ENCODE measurements at regions not wholly inside any gene's neighbourhood (a gene's known extent, or its start where the extent isn't known, plus 50 kb on each side); places are given as distances from the start of the nearest gene placed in this dataset.

GRCh38 chr10:128305601-128306345 is 179.6 kb upstream of the MKI67 start:
- peaks cover 0 to 4% of the 10 kb centered on the region in 2 donors for H3K27me3 ChIP-seq (ENCODE audit: control insufficient read depth in 1 of 2, insufficient read depth in 2 of 2, low read length in 2 of 2)
- no peak overlapping the region for H3K4me3 ChIP-seq (ENCODE audit: low read depth in 1 of 2, low read length in 2 of 2)
- no peak overlapping the region for H3K9ac ChIP-seq (ENCODE audit: low read length)
- H3K27ac ChIP-seq (ENCODE audit: low read depth, low read length) = no peak overlapping the region
- no peaks in the 10 kb centered on the region for H3K9me3 ChIP-seq (ENCODE audit: low read length)
- H3K36me3 ChIP-seq (ENCODE audit: insufficient read depth, low read length) = no peaks in the 10 kb centered on the region
- H3K4me1 ChIP-seq (ENCODE audit: insufficient read depth, low read length) = no peaks in the 10 kb centered on the region

- H3K9ac ChIP-seq (ENCODE audit: low read length) = no peak overlapping the region
- peaks cover 0 to 4% of the 10 kb centered on the region in 2 donors for H3K27me3 ChIP-seq (ENCODE audit: control insufficient read depth in 1 of 2, insufficient read depth in 2 of 2, low read length in 2 of 2)
- H3K27ac ChIP-seq (ENCODE audit: low read depth, low read length) = no peak overlapping the region
- H3K4me3 ChIP-seq (ENCODE audit: low read depth in 1 of 2, low read length in 2 of 2) = no peak overlapping the region
- no peaks in the 10 kb centered on the region for H3K36me3 ChIP-seq (ENCODE audit: insufficient read depth, low read length)
- no peaks in the 10 kb centered on the region for H3K4me1 ChIP-seq (ENCODE audit: insufficient read depth, low read length)
- no peaks in the 10 kb centered on the region for H3K9me3 ChIP-seq (ENCODE audit: low read length)
Measured at GRCh38 chr10:128306535-128306934, 180.3 kb upstream of the MKI67 start.

GRCh38 chr10:128306966-128307365 is 180.7 kb upstream of the MKI67 start:
- no peak overlapping the region for H3K4me3 ChIP-seq (ENCODE audit: low read depth in 1 of 2, low read length in 2 of 2)
- no peaks in the 10 kb centered on the region for H3K4me1 ChIP-seq (ENCODE audit: insufficient read depth, low read length)
- H3K9me3 ChIP-seq (ENCODE audit: low read length) = no peaks in the 10 kb centered on the region
- no peak overlapping the region for H3K27ac ChIP-seq (ENCODE audit: low read depth, low read length)
- no peak overlapping the region for H3K9ac ChIP-seq (ENCODE audit: low read length)
- peaks cover 0 to 4% of the 10 kb centered on the region in 2 donors for H3K27me3 ChIP-seq (ENCODE audit: control insufficient read depth in 1 of 2, insufficient read depth in 2 of 2, low read length in 2 of 2)
- no peaks in the 10 kb centered on the region for H3K36me3 ChIP-seq (ENCODE audit: insufficient read depth, low read length)

- Histone ChIP-seq H3K36me3 (ENCODE audit: insufficient read depth, low read length) (no peaks in the 10 kb centered on the region), H3K27me3 (ENCODE audit: control insufficient read depth in 1 of 2, insufficient read depth in 2 of 2, low read length in 2 of 2) (peaks cover 0 to 4% of the 10 kb centered on the region in 2 donors), H3K4me1 (ENCODE audit: insufficient read depth, low read length) (no peaks in the 10 kb centered on the region), H3K9me3 (ENCODE audit: low read length) (no peaks in the 10 kb centered on the region), H3K9ac (ENCODE audit: low read length) (no peak overlapping the region), H3K4me3 (ENCODE audit: low read depth in 1 of 2, low read length in 2 of 2) (no peak overlapping the region), H3K27ac (ENCODE audit: low read depth, low read length) (no peak overlapping the region)
Measured at GRCh38 chr10:128307820-128308219, 181.6 kb upstream of the MKI67 start.

GRCh38 chr10:128310971-128311658 is 184.9 kb upstream of the MKI67 start:
- Histone ChIP-seq H3K27me3 (ENCODE audit: control insufficient read depth in 1 of 2, insufficient read depth in 2 of 2, low read length in 2 of 2) (peaks cover 0 to 4% of the 10 kb centered on the region in 2 donors), H3K36me3 (ENCODE audit: insufficient read depth, low read length) (no peaks in the 10 kb centered on the region), H3K9ac (ENCODE audit: low read length) (no peak overlapping the region), H3K4me3 (ENCODE audit: low read depth in 1 of 2, low read length in 2 of 2) (no peak overlapping the region), H3K9me3 (ENCODE audit: low read length) (no peaks in the 10 kb centered on the region), H3K4me1 (ENCODE audit: insufficient read depth, low read length) (no peaks in the 10 kb centered on the region), H3K27ac (ENCODE audit: low read depth, low read length) (no peak overlapping the region)

- Histone ChIP-seq H3K27ac (ENCODE audit: low read depth, low read length) (no peak overlapping the region), H3K9me3 (ENCODE audit: low read length) (no peaks in the 10 kb centered on the region), H3K4me1 (ENCODE audit: insufficient read depth, low read length) (no peaks in the 10 kb centered on the region), H3K9ac (ENCODE audit: low read length) (no peak overlapping the region), H3K27me3 (ENCODE audit: control insufficient read depth in 1 of 2, insufficient read depth in 2 of 2, low read length in 2 of 2) (peaks cover 0 to 4% of the 10 kb centered on the region in 2 donors), H3K4me3 (ENCODE audit: low read depth in 1 of 2, low read length in 2 of 2) (no peak overlapping the region), H3K36me3 (ENCODE audit: insufficient read depth, low read length) (no peaks in the 10 kb centered on the region)
Measured at GRCh38 chr10:128312250-128312649, 186.0 kb upstream of the MKI67 start.

- Histone ChIP-seq H3K27ac (ENCODE audit: low read depth, low read length) (no peak overlapping the region), H3K9ac (ENCODE audit: low read length) (no peak overlapping the region), H3K9me3 (ENCODE audit: low read length) (no peaks in the 10 kb centered on the region), H3K4me3 (ENCODE audit: low read depth in 1 of 2, low read length in 2 of 2) (no peak overlapping the region), H3K36me3 (ENCODE audit: insufficient read depth, low read length) (no peaks in the 10 kb centered on the region), H3K27me3 (ENCODE audit: control insufficient read depth in 1 of 2, insufficient read depth in 2 of 2, low read length in 2 of 2) (no peaks in the 10 kb centered on the region), H3K4me1 (ENCODE audit: insufficient read depth, low read length) (no peaks in the 10 kb centered on the region)
Measured at GRCh38 chr10:128314686-128315085, 188.5 kb upstream of the MKI67 start.

- Histone ChIP-seq H3K4me3 (ENCODE audit: low read depth in 1 of 2, low read length in 2 of 2) (no peak overlapping the region), H3K27ac (ENCODE audit: low read depth, low read length) (no peak overlapping the region), H3K9me3 (ENCODE audit: low read length) (no peaks in the 10 kb centered on the region), H3K36me3 (ENCODE audit: insufficient read depth, low read length) (no peaks in the 10 kb centered on the region), H3K9ac (ENCODE audit: low read length) (no peak overlapping the region), H3K27me3 (ENCODE audit: control insufficient read depth in 1 of 2, insufficient read depth in 2 of 2, low read length in 2 of 2) (no peaks in the 10 kb centered on the region), H3K4me1 (ENCODE audit: insufficient read depth, low read length) (no peaks in the 10 kb centered on the region)
Measured at GRCh38 chr10:128316121-128316726, 190.0 kb upstream of the MKI67 start.

- no peak overlapping the region for H3K9ac ChIP-seq (ENCODE audit: low read length)
- no peak overlapping the region for H3K27ac ChIP-seq (ENCODE audit: low read depth, low read length)
- H3K4me3 ChIP-seq (ENCODE audit: low read depth in 1 of 2, low read length in 2 of 2) = no peak overlapping the region
- no peaks in the 10 kb centered on the region for H3K9me3 ChIP-seq (ENCODE audit: low read length)
- no peaks in the 10 kb centered on the region for H3K36me3 ChIP-seq (ENCODE audit: insufficient read depth, low read length)
- no peaks in the 10 kb centered on the region for H3K4me1 ChIP-seq (ENCODE audit: insufficient read depth, low read length)
- H3K27me3 ChIP-seq (ENCODE audit: control insufficient read depth in 1 of 2, insufficient read depth in 2 of 2, low read length in 2 of 2) = no peaks in the 10 kb centered on the region
Measured at GRCh38 chr10:128316925-128317324, 190.7 kb upstream of the MKI67 start.

GRCh38 chr10:128318366-128318765 is 192.1 kb upstream of the MKI67 start:
- Histone ChIP-seq H3K9ac (ENCODE audit: low read length) (no peak overlapping the region), H3K27me3 (ENCODE audit: control insufficient read depth in 1 of 2, insufficient read depth in 2 of 2, low read length in 2 of 2) (no peaks in the 10 kb centered on the region), H3K36me3 (ENCODE audit: insufficient read depth, low read length) (no peaks in the 10 kb centered on the region), H3K4me1 (ENCODE audit: insufficient read depth, low read length) (no peaks in the 10 kb centered on the region), H3K9me3 (ENCODE audit: low read length) (no peaks in the 10 kb centered on the region), H3K27ac (ENCODE audit: low read depth, low read length) (no peak overlapping the region), H3K4me3 (ENCODE audit: low read depth in 1 of 2, low read length in 2 of 2) (no peak overlapping the region)

GRCh38 chr10:128318913-128319312 is 192.7 kb upstream of the MKI67 start:
- H3K4me3 ChIP-seq (ENCODE audit: low read depth in 1 of 2, low read length in 2 of 2) = no peak overlapping the region
- H3K4me1 ChIP-seq (ENCODE audit: insufficient read depth, low read length) = no peaks in the 10 kb centered on the region
- no peaks in the 10 kb centered on the region for H3K27me3 ChIP-seq (ENCODE audit: control insufficient read depth in 1 of 2, insufficient read depth in 2 of 2, low read length in 2 of 2)
- H3K27ac ChIP-seq (ENCODE audit: low read depth, low read length) = no peak overlapping the region
- no peaks in the 10 kb centered on the region for H3K9me3 ChIP-seq (ENCODE audit: low read length)
- no peaks in the 10 kb centered on the region for H3K36me3 ChIP-seq (ENCODE audit: insufficient read depth, low read length)
- H3K9ac ChIP-seq (ENCODE audit: low read length) = no peak overlapping the region

All from muscle layer of colon (tissue), 2 donors.